Natural killer cell (primary cell): ENCODE measurements at regions not wholly inside any gene's neighbourhood (a gene's known extent, or its start where the extent isn't known, plus 50 kb on each side); places are given as distances from the start of the nearest gene placed in this dataset.

Experiments
- ATAC-seq, 3 donors: fragments of 150-1000 bp in 2 of 3; fragments of 200-7000 bp in 1 of 3; cut with Tn5 transposase; 1 replicate in 1 of 3; 2 replicates in 2 of 3; pipeline ENCODE4 v1.10.0; 2021; ENCODE audit warnings: mild to moderate bottlenecking in 2 of 3, moderate library complexity in 2 of 3
- DNase-seq, 2 donors: peaks; one replicate each; pipeline versions ENCODE4 v3.0.0 to v3.0.0-alpha.2; 2013 to 2021; ENCODE audit warnings: mixed read lengths in 1 of 2
- H3K27ac ChIP-seq: one replicate; pipeline ENCODE4 v1.5.1; 2013; ENCODE audit warnings: mild to moderate bottlenecking, low read length
- H3K27me3 ChIP-seq: one replicate; pipeline ENCODE4 v1.6.1; 2013; ENCODE audit warnings: low read length; ENCODE audit not compliant: control insufficient read depth, insufficient read depth
- H3K36me3 ChIP-seq: one replicate; pipeline ENCODE4 v1.6.1; 2013; ENCODE audit warnings: low read length; ENCODE audit not compliant: control insufficient read depth, insufficient read depth
- H3K4me1 ChIP-seq: one replicate; pipeline ENCODE4 v1.6.1; 2013; ENCODE audit warnings: low read length; ENCODE audit not compliant: control insufficient read depth, insufficient read depth
- H3K4me3 ChIP-seq: one replicate; pipeline ENCODE4 v1.5.1; 2013; ENCODE audit warnings: low read length
- H3K9me3 ChIP-seq: one replicate; pipeline ENCODE4 v1.6.1; 2013; ENCODE audit warnings: low read length; ENCODE audit not compliant: control insufficient read depth, insufficient read depth
- H3K27ac Mint-ChIP-seq, 2 donors: one replicate each; pipeline ENCODE4 v1.8.0; 2022; ENCODE audit warnings: mild to moderate bottlenecking in 2 of 2, mixed read lengths in 2 of 2, moderate library complexity in 1 of 2
- H3K27me3 Mint-ChIP-seq, 2 donors: one replicate each; pipeline ENCODE4 v1.8.0; 2022; ENCODE audit warnings: low read depth in 2 of 2, mixed read lengths in 2 of 2
- H3K36me3 Mint-ChIP-seq: one replicate; pipeline ENCODE4 v1.8.0; 2022; ENCODE audit warnings: mixed read lengths
- H3K4me1 Mint-ChIP-seq, 2 donors: one replicate each; pipeline ENCODE4 v1.8.0; 2022; ENCODE audit warnings: mixed read lengths in 2 of 2
- H3K4me3 Mint-ChIP-seq: one replicate; pipeline ENCODE4 v1.8.0; 2022; ENCODE audit warnings: mild to moderate bottlenecking, moderate library complexity, mixed read lengths
- H3K9me3 Mint-ChIP-seq, 2 donors: one replicate each; pipeline ENCODE4 v1.8.0; 2022; ENCODE audit warnings: mixed read lengths in 2 of 2
- WGBS: methylation state at CpG from one replicate; pipeline ENCODE4 v1.1.7; 2013; ENCODE audit warnings: missing lambda C conversion rate; ENCODE audit not compliant: insufficient coverage; 5-methylcytosine and 5-hydroxymethylcytosine counted together
- intact Hi-C: fragments of 100-400 bp; cut with micrococcal nuclease; formaldehyde crosslinking; loops from one replicate; pipeline ENCODE4 v1.14.2; 2022
- TF ChIP-seq, protein P1 (sequence below): fragments of 200-600 bp; IDR thresholded peaks from one replicate; pipeline ENCODE4 v1.8.0; 2022; ENCODE audit warnings: antibody characterized with exemption

DNA sequence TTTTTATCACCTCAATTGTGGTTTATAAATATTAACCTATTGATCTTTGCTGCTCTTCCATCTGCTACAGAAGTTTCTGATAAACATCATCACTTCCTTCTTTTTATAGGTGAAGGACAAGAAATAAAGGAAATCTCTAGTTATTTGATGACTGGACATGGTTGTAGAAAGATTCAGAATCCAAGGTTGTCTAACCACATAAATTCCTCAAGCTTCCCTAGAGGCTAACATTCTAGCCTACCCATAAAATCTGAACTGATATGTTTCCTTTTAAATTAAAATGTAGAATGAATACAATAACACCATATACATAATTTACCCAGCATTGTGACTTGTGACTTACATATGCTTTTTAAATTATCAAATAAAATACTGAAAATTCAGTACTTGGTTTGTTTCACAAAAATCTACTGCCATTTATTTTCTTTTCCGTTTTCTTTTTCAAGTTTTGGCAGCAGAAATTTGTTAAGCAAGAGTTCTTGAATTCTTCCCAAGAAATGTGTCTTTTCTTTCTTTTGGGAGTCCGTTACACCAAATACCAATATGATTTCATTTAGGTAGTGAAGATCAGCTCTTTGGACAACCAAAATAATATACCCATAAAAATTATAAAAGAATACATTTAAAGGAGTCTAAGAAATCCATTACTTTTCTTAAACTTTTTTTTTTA lies 513.2 kb upstream of the ADGRL2 start:
- no peak overlapping the region for H3K27ac ChIP-seq
- Mint-ChIP-seq H3K27me3 (no peaks in the 10 kb centered on the region), H3K27ac (no peak overlapping the region), H3K36me3 (no peaks in the 10 kb centered on the region), H3K4me3 (no peak overlapping the region), H3K4me1 (no peaks in the 10 kb centered on the region), H3K9me3 (peaks cover 6 to 11% of the 10 kb centered on the region in 2 donors)
- 33% methylated on average over 1 of the region's 2 CpGs for WGBS
- intact Hi-C loops, result no loop called here
- H3K4me1 ChIP-seq, result no peaks in the 10 kb centered on the region
- H3K9me3 ChIP-seq, result no peaks in the 10 kb centered on the region
- H3K4me3 ChIP-seq, result no peak overlapping the region
- TF ChIP-seq, protein P1, sequence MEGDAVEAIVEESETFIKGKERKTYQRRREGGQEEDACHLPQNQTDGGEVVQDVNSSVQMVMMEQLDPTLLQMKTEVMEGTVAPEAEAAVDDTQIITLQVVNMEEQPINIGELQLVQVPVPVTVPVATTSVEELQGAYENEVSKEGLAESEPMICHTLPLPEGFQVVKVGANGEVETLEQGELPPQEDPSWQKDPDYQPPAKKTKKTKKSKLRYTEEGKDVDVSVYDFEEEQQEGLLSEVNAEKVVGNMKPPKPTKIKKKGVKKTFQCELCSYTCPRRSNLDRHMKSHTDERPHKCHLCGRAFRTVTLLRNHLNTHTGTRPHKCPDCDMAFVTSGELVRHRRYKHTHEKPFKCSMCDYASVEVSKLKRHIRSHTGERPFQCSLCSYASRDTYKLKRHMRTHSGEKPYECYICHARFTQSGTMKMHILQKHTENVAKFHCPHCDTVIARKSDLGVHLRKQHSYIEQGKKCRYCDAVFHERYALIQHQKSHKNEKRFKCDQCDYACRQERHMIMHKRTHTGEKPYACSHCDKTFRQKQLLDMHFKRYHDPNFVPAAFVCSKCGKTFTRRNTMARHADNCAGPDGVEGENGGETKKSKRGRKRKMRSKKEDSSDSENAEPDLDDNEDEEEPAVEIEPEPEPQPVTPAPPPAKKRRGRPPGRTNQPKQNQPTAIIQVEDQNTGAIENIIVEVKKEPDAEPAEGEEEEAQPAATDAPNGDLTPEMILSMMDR, result no peak
- H3K27me3 ChIP-seq, result no peaks in the 10 kb centered on the region
- no peak for DNase-seq
- no peaks in the 10 kb centered on the region for H3K36me3 ChIP-seq
- ATAC-seq, result no peak

DNA sequence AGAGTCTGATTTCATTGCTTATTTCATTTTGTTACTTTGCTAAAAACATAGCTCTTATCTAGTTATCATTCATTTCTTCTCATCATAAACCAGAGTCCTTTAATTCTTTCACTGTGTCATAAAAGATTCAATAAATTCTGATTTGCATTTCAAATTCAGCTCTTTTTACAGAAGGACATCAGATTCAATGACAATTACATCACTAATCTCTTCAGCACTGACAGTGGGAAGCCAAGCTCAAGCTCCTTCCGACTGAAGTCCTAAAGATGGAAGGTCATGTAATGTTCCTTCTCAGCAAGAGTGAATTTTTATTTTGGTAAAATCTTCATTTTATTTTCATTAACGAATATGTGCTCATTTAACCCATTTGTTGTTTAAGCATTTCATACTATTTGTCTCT lies 530.7 kb upstream of the ADGRL2 start:
- no peak overlapping the region for H3K4me3 ChIP-seq
- no peaks in the 10 kb centered on the region for H3K27me3 ChIP-seq
- no peak for DNase-seq
- intact Hi-C loops, result no loop called here
- no peak overlapping the region for H3K4me3 Mint-ChIP-seq
- no peak overlapping the region for H3K27ac ChIP-seq
- H3K36me3 ChIP-seq, result no peaks in the 10 kb centered on the region
- no peaks in the 10 kb centered on the region for H3K4me1 Mint-ChIP-seq
- H3K27me3 Mint-ChIP-seq, result no peaks in the 10 kb centered on the region
- TF ChIP-seq, protein P1, result no peak
- no peaks in the 10 kb centered on the region for H3K9me3 ChIP-seq
- WGBS, result no CpG with 5 or more reads among the region's 2 CpGs
- H3K36me3 Mint-ChIP-seq, result peaks cover 12% of the 10 kb centered on the region
- no peaks in the 10 kb centered on the region for H3K4me1 ChIP-seq
- H3K9me3 Mint-ChIP-seq, result peaks cover 7% of the 10 kb centered on the region in 2 donors
- ATAC-seq, result no peak
- no peak overlapping the region for H3K27ac Mint-ChIP-seq

DNA sequence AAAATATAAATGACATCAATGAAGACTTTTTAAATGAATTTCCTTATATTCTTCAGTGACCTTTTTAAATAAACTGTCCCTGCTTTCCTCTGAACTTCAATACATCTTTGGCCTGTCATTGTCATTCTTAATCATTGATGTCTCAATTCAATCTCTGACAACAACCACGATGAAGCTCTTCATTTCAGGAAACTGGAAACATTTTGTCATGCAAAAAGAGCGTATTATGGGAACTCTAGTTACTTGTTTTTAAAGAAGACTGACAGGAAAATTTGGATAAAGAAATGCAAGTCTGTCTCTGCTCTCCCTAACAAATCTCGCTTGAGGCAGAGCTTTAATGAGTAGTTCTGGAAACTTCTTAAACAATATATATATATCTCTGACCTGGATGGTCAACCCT lies 535.8 kb upstream of the ADGRL2 start:
- Histone ChIP-seq H3K27me3 (no peaks in the 10 kb centered on the region), H3K4me3 (no peak overlapping the region), H3K27ac (no peak overlapping the region), H3K36me3 (no peaks in the 10 kb centered on the region), H3K4me1 (no peaks in the 10 kb centered on the region), H3K9me3 (no peaks in the 10 kb centered on the region)
- TF ChIP-seq, protein P1, result no peak
- ATAC-seq, result no peak
- Mint-ChIP-seq H3K4me3 (no peak overlapping the region), H3K36me3 (peaks cover 6% of the 10 kb centered on the region), H3K27ac (no peak overlapping the region), H3K4me1 (no peaks in the 10 kb centered on the region), H3K27me3 (no peaks in the 10 kb centered on the region), H3K9me3 (peaks cover 6 to 13% of the 10 kb centered on the region in 2 donors)
- intact Hi-C loops, result no loop called here
- WGBS, result 34% methylated on average over 2 of the region's 3 CpGs
- no peak for DNase-seq
